Effector memory CD8-positive, alpha-beta T cell (primary cell): ENCODE measurements at regions not wholly inside any gene's neighbourhood (a gene's known extent, or its start where the extent isn't known, plus 50 kb on each side); places are given as distances from the start of the nearest gene placed in this dataset.

Experiments used
- ATAC-seq: fragments of 150-1000 bp; cut with Tn5 transposase; replicated peaks from 2 replicates; pipeline ENCODE4 v1.10.0; 2021; ENCODE audit warnings: mild to moderate bottlenecking, moderate library complexity
- DNase-seq, 3 experiments: peaks; one replicate each; pipeline ENCODE4 v3.0.0; 2021
- H3K27ac Mint-ChIP-seq, 2 donors: one replicate each; pipeline ENCODE4 v1.8.0; 2022; ENCODE audit warnings: mild to moderate bottlenecking in 2 of 2, mixed read lengths in 2 of 2, moderate library complexity in 2 of 2
- H3K27me3 Mint-ChIP-seq, 2 donors: one replicate each; pipeline ENCODE4 v1.8.0; 2022; ENCODE audit warnings: mixed read lengths in 2 of 2
- H3K36me3 Mint-ChIP-seq: one replicate; pipeline ENCODE4 v1.8.0; 2022; ENCODE audit warnings: mild to moderate bottlenecking, moderate library complexity, mixed read lengths; ENCODE audit not compliant: insufficient read depth
- H3K4me1 Mint-ChIP-seq, 2 donors: one replicate each; pipeline ENCODE4 v1.8.0; 2022; ENCODE audit warnings: low read depth in 2 of 2, mixed read lengths in 2 of 2
- H3K4me3 Mint-ChIP-seq, 2 donors: one replicate each; pipeline ENCODE4 v1.8.0; 2022; ENCODE audit warnings: mild to moderate bottlenecking in 2 of 2, mixed read lengths in 2 of 2, moderate library complexity in 2 of 2
- H3K9me3 Mint-ChIP-seq, 2 donors: one replicate each; pipeline ENCODE4 v1.8.0; 2022; ENCODE audit warnings: mixed read lengths in 2 of 2

DNA sequence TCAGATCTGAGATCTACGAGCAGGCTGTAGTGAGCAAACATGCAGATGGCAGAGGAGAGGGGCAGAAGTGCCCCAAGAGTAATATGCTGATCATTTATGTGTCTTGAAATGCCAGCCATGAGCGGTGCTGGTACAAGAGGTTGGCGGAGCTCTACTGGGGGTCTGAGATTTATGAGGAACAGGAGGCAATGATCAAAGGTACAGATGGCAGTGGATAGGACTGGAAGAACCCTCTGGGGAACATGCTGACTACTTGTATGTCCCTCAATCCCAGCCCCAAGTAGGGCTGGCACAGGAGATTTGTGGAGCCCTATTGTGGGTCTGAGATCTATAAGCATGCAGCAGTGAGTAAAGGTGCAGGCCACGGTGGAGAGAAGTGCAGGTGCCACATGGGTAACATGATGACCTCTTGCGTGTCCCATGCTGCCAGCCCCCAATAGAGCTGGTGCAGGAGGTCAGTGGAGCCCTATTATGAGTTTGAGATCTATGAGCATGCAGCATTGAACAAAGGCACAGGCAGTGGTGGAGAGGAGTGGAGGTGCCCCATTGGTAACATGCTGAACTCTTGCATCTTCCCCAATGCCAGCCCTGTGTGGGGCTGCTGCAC lies 97.2 kb upstream of the ZNF678 start:
- no peak overlapping the region for H3K27ac Mint-ChIP-seq
- no peaks in the 10 kb centered on the region for H3K36me3 Mint-ChIP-seq
- H3K4me3 Mint-ChIP-seq: no peak overlapping the region
- ATAC-seq: no peak
- H3K4me1 Mint-ChIP-seq: no peaks in the 10 kb centered on the region
- H3K27me3 Mint-ChIP-seq: peaks cover 8 to 11% of the 10 kb centered on the region in 2 donors
- no peak for DNase-seq
- H3K9me3 Mint-ChIP-seq: peaks cover 0 to 5% of the 10 kb centered on the region in 2 donors

DNA sequence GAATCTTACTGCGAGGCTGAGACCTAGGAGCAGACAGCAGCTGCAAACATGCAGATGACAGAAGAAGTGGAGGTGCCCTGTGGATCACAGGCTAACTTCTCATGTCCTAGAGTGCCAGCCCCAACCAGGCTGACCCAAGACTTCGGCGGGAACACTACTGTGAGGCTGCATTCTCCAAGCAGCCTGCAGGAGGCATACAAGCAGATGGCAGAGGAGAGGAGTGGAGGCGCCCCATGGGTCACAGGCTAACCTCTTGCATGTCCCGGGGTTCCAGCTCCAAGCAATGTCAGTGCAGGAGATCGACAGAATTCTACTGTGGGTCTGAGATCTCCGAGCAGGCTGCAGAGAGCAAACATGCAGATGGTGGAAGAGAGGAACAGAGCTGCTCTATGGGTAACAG lies 98.1 kb upstream of the ZNF678 start:
- no peaks in the 10 kb centered on the region for H3K36me3 Mint-ChIP-seq
- H3K9me3 Mint-ChIP-seq: peaks cover 0 to 2% of the 10 kb centered on the region in 2 donors
- no peaks in the 10 kb centered on the region for H3K4me1 Mint-ChIP-seq
- no peak overlapping the region for H3K27ac Mint-ChIP-seq
- no peak for DNase-seq
- no peak for ATAC-seq
- no peak overlapping the region for H3K4me3 Mint-ChIP-seq
- H3K27me3 Mint-ChIP-seq: peaks cover 5% of the 10 kb centered on the region in 2 donors

DNA sequence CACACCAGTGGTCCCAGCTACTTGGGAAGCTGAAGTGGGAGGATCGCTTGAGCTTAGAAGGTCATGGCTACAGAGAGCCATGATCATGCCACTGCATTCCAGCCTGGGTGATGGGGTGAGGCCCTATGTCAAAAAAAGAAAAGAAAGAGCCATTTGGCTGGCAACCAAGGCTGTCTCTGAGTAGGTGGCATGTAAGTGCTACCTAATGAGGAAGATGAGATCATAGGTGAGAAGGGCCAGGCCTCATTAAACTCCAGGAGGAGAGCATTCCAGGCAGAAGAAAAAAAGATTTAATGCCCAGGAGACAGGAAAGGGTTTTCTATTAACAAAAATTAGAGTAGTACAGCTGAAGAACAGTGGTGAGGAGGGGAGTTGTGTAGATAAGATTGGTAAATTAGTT lies 103.4 kb upstream of the ZNF678 start:
- ATAC-seq (no peak), DNase-seq (no peak)
- Mint-ChIP-seq H3K27me3 (peaks cover 19 to 22% of the 10 kb centered on the region in 2 donors), H3K9me3 (no peaks in the 10 kb centered on the region), H3K36me3 (no peaks in the 10 kb centered on the region), H3K27ac (no peak overlapping the region), H3K4me3 (no peak overlapping the region), H3K4me1 (no peaks in the 10 kb centered on the region)

DNA sequence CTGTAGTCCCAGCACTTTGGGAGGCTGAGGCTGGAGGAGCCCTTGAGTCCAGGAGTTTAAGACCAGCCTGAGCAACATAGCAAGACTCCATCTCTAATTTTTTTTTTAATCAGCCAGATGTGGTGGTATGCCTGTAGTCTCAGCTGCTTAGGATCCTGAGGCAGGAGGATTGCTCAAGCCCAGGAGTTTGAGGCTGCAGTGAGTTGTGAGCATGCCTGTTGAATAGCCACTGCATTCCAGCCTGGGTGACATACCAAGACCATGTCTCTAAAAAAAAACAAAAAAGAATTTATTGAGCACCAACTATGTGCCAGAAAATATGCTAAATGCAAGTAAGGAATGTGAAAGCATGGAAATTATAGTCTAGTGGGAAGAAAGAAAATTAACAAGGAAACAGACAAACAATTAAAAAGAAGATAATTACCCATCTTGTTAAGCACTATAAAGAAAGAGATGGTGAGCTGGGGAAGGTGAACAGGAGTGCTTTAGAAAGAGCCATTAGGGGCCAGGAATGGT lies 104.0 kb upstream of the ZNF678 start:
- no peak overlapping the region for H3K27ac Mint-ChIP-seq
- no peaks in the 10 kb centered on the region for H3K36me3 Mint-ChIP-seq
- no peak overlapping the region for H3K4me3 Mint-ChIP-seq
- H3K9me3 Mint-ChIP-seq: no peaks in the 10 kb centered on the region
- ATAC-seq (no peak), DNase-seq (no peak)
- H3K27me3 Mint-ChIP-seq: peaks cover 25 to 28% of the 10 kb centered on the region in 2 donors
- H3K4me1 Mint-ChIP-seq: no peaks in the 10 kb centered on the region

DNA sequence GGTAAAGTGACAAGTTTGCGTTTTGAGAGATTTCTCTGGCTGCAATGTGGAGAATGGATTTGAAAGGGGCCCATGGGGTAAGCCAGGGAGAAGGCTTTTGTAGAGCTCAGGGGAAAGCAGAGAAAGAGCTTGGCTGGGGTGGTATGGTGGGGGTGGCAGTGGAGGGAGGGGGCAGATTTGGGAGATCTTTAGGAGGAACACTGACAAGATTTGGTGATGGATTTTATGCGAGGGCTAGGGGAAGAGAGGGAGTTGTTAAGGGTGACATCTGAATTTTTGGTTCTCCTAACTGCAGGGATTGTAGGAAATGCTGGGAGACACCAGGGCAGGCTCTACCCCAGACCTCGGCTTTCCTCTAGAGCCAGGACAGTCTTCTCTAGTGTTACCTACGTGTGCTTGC lies 108.7 kb upstream of the ZNF678 start:
- Mint-ChIP-seq H3K27ac (no peak overlapping the region), H3K27me3 (peaks cover 44 to 61% of the 10 kb centered on the region in 2 donors), H3K9me3 (no peaks in the 10 kb centered on the region), H3K4me3 (no peak overlapping the region), H3K36me3 (no peaks in the 10 kb centered on the region), H3K4me1 (no peaks in the 10 kb centered on the region)
- DNase-seq (no peak), ATAC-seq (no peak)

DNA sequence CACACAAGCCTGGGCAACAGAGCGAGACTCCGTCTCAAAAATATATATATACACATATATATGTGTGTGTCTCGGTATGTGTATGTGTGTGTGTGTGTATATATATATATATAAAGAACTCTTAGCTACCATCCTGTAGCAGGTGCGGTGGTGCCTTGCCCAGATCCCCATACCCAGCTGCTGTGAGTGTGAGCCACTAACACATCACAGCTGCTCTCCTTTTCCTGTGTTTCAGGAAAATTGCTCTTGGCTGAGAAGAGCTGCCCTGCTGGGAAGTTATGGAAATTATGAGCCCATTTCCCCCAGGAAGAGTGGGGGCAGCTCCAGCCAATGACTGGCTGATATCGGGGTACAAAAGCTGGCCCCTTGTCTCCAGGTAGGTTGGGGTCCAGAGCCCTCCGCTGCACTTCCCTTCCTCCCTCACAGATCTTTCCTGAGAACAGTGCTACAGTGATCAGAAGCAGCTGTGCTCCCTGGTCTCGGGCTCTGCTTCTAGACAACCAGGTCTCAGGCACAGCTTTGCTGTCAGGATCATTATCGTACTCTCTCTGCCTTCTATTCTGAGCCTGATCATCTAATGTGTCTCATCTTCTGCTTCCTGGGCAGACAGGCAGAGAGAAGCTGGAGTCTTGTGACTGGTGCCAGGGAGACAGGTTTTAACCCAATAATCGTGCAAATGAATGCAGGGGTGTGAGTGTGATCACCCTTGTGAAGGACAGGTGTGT lies 109.6 kb upstream of the ZNF678 start:
- Mint-ChIP-seq H3K36me3 (no peaks in the 10 kb centered on the region), H3K9me3 (no peaks in the 10 kb centered on the region), H3K27me3 (peaks cover 50 to 68% of the 10 kb centered on the region in 2 donors), H3K27ac (no peak overlapping the region), H3K4me3 (no peak overlapping the region), H3K4me1 (peaks cover 0 to 2% of the 10 kb centered on the region in 2 donors)
- DNase-seq: no peak
- no peak for ATAC-seq

DNA sequence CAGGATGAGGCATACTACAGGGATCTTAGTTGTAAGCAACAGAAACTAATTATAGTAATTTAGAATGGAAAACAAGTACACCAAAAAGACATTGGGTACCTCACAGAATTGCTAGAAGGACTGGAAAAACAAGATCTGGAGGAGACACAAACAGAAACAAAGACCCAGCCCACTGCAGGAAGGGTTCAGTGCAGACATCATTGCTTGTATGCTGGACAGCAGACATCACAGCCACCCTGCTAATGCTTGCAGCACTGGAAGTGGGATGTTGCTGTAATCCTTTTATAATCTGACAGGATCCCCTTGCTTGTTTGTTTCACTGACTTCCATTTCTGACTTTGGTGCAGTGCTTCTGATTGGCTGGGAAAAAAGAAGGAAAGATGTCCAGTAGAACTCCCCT lies 111.4 kb upstream of the ZNF678 start:
- H3K9me3 Mint-ChIP-seq: no peaks in the 10 kb centered on the region
- H3K4me3 Mint-ChIP-seq: no peak overlapping the region
- H3K36me3 Mint-ChIP-seq: no peaks in the 10 kb centered on the region
- DNase-seq (no peak), ATAC-seq (no peak)
- no peak overlapping the region for H3K27ac Mint-ChIP-seq
- H3K27me3 Mint-ChIP-seq: peaks cover 61 to 83% of the 10 kb centered on the region in 2 donors
- H3K4me1 Mint-ChIP-seq: peaks cover 0 to 2% of the 10 kb centered on the region in 2 donors

DNA sequence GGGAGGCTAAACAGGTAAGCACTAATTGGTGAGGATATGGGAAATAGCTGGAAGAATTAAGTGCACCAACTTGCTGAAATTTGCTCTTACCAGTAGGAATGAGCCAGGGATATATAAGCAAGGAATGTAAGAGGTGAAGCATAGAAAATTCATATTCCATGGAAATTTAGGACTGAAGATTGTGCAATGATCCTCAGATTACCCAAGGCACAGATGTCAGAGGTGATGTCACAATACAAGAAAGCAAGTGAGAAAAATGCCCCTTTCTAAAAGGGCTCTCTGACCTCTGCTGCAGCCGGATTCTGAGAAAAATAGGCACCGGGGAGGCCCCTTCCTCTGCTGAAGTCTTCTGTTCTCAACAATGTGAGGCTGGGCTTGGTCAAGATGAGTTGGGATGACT lies 112.3 kb upstream of the ZNF678 start:
- no peak for DNase-seq
- Mint-ChIP-seq H3K4me1 (peaks cover 0 to 2% of the 10 kb centered on the region in 2 donors), H3K27ac (no peak overlapping the region), H3K4me3 (no peak overlapping the region), H3K9me3 (no peaks in the 10 kb centered on the region), H3K36me3 (no peaks in the 10 kb centered on the region), H3K27me3 (peaks cover 58 to 83% of the 10 kb centered on the region in 2 donors)
- no peak for ATAC-seq

DNA sequence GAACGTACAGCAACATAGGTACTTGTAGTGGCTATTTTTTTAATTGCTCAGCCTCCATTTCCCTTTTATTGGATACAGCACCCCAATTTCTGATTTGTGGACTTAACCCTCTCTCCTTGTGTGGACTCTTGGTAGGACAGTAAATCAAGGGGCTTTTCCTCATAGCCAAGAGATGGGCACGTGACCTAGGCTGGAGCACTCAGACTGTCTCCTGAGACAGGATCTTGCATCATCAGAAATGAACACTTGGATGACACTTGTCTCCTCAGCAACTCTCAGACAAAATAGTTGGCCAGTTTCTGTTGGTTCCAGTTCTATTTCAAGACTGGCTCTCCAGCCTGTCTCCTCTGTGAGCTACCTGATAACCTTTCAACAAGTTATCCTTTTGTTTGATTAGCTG lies 112.9 kb upstream of the ZNF678 start:
- H3K27ac Mint-ChIP-seq: no peak overlapping the region
- H3K9me3 Mint-ChIP-seq: no peaks in the 10 kb centered on the region

DNA sequence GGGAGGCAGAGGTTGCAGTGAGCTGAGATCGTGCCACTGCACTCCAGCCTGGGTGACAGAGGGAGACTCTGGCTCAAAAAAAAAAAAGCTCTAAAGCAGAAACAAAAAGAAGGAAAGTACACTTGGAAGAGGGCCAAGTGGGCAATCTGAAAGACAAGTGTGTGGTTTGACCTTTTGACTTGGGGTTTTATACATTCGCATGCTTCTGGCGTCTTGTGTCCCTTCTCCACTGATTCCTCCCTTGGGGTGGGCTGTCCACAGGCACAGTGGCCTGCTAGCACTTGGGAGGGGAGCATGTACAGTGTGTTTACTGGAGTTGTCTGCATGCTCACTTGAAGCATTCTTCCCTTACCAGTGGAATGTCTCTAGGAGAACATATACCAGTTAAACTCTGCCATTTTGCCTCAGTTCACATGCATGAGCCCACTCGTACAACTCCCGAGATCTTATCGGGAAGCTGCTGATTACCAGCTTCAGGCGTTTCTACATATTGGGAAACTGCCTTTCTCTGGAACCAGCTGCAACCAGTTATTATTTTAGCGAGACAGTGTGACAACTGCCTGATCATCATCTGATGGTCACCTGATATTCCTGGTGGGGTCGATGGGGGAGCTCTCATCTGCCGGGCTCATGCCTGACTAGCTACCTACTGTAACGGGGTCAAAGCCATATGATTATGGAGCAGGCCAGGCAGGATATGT lies 113.5 kb upstream of the ZNF678 start:
- ATAC-seq (no peak), DNase-seq (no peak)
- H3K27ac Mint-ChIP-seq: no peak overlapping the region
- peaks cover 55 to 79% of the 10 kb centered on the region in 2 donors for H3K27me3 Mint-ChIP-seq
- no peaks in the 10 kb centered on the region for H3K9me3 Mint-ChIP-seq
- H3K36me3 Mint-ChIP-seq: no peaks in the 10 kb centered on the region
- no peak overlapping the region for H3K4me3 Mint-ChIP-seq
- peaks cover 0 to 2% of the 10 kb centered on the region in 2 donors for H3K4me1 Mint-ChIP-seq

More for the DNA sequence above, 112.9 kb upstream of the ZNF678 start:
- peaks cover 59 to 84% of the 10 kb centered on the region in 2 donors for H3K27me3 Mint-ChIP-seq
- no peak overlapping the region for H3K4me3 Mint-ChIP-seq
- ATAC-seq: no peak
- no peak for DNase-seq
- H3K36me3 Mint-ChIP-seq: no peaks in the 10 kb centered on the region
- H3K4me1 Mint-ChIP-seq: peaks cover 0 to 2% of the 10 kb centered on the region in 2 donors

DNA sequence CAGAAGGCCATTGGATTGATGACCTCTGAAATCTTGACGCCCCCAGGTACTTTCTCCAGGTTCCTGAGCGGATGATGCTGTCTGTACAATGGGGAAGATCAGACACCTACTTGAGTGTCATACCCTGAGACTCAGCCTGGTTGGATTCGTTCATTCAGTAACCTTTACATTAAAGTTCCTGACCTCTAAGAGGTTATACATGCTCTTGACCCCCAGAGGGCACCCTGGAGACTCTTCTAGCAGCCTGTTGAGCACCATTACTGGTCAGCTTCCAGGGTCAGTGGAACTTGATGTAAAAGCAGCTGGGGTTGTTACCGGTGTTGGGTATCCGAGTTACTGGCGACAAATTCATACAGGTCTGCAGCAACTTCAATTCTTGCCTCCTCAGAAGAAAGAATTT lies 114.3 kb upstream of the ZNF678 start:
- H3K36me3 Mint-ChIP-seq: no peaks in the 10 kb centered on the region
- DNase-seq (peak in 1 of 3 experiments; percentile 6), ATAC-seq (no peak)
- no peak overlapping the region for H3K4me3 Mint-ChIP-seq
- peaks cover 0 to 2% of the 10 kb centered on the region in 2 donors for H3K4me1 Mint-ChIP-seq
- H3K27me3 Mint-ChIP-seq: peaks cover 47 to 71% of the 10 kb centered on the region in 2 donors
- H3K9me3 Mint-ChIP-seq: no peaks in the 10 kb centered on the region
- H3K27ac Mint-ChIP-seq: no peak overlapping the region

DNA sequence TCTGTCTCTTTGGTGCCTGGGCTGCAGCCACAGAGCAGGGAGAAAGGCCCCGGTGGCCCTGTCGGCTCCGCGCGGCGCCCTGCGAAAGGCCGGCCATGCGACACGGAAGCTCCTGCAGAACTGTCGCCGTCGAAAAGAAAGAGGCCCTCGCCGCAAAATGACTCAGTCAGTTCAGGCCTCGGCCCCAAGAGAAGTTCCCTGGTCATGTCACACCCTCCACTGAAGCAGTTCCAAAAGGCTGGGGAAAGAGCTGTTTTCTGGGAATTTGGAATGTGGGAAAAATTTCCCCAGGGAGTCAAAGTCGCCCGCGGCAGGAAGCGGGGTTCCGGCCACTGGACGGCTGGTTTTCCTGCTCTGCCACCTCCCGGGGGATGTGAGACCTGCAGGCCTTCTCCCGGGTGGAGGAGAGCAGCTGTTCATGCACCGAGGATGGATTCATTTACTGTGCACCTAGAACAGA lies 115.8 kb upstream of the ZNF678 start:
- Mint-ChIP-seq H3K4me3 (no peak overlapping the region), H3K27ac (no peak overlapping the region), H3K9me3 (no peaks in the 10 kb centered on the region), H3K36me3 (no peaks in the 10 kb centered on the region), H3K4me1 (peaks cover 0 to 2% of the 10 kb centered on the region in 2 donors), H3K27me3 (peaks cover 43 to 74% of the 10 kb centered on the region in 2 donors)
- ATAC-seq (no peak), DNase-seq (no peak)

DNA sequence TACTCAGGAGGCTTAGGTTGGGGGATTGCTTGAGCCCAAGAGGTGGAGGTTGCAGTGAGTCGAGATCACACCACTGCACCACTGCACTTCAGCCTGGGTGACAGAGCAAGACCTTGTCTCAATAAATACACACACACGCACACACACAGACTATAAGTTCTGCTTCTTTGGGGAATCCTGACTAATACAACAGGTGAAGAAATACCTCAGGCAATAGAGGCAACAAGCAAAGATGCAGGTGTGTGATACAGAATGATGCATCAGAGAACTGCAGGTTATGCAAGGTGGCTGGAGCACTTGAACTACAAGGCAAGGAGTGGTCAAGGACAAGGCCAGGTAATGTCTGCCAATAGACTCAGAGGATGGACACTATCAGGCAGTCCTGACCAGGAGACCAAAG lies 117.6 kb upstream of the ZNF678 start:
- H3K4me3 Mint-ChIP-seq: no peak overlapping the region
- H3K9me3 Mint-ChIP-seq: no peaks in the 10 kb centered on the region
- no peak overlapping the region for H3K27ac Mint-ChIP-seq
- H3K27me3 Mint-ChIP-seq: peaks cover 38 to 61% of the 10 kb centered on the region in 2 donors
- DNase-seq: no peak
- H3K36me3 Mint-ChIP-seq: no peaks in the 10 kb centered on the region
- peaks cover 0 to 2% of the 10 kb centered on the region in 2 donors for H3K4me1 Mint-ChIP-seq
- ATAC-seq: no peak
